HepG2 (cell line): ENCODE measurements at regions not wholly inside any gene's neighbourhood (a gene's known extent, or its start where the extent isn't known, plus 50 kb on each side); places are given as distances from the start of the nearest gene placed in this dataset.

Source experiments
- ARNTL ChIP-seq: sonication (generic); formaldehyde crosslinking; IDR thresholded peaks from 2 replicates; pipeline ENCODE4 v1.4.0; 2020; ENCODE audit warnings: mild to moderate bottlenecking, missing genetic modification reagents
- ASH2L ChIP-seq: fragments of 300-600, 200-600 bp; sonication (generic); IDR thresholded peaks from 2 replicates; pipeline ENCODE4 v1.7.0; 2017; ENCODE audit warnings: low read depth, mild to moderate bottlenecking, moderate library complexity, mixed read lengths, low read length; ENCODE audit not compliant: insufficient read length
- EP300 ChIP-seq, 3 experiments: sonication (generic) in 1 of 3; formaldehyde crosslinking in 1 of 3; IDR thresholded peaks; 2 replicates each; pipeline versions ENCODE4 v1.5.1 to v1.6.1; 2011 to 2020; ENCODE audit warnings: low read depth in 2 of 3, low read length in 2 of 3, borderline replicate concordance in 1 of 3, improper control_type of control experiment in 1 of 3, mild to moderate bottlenecking in 1 of 3, missing genetic modification reagents in 1 of 3, moderate library complexity in 1 of 3
- GABPA ChIP-seq, 2 experiments: IDR thresholded peaks; 2 replicates each; pipeline ENCODE4 v1.6.1; 2011 to 2016; ENCODE audit warnings: low read depth in 2 of 2, low read length in 1 of 2, missing biosample characterization in 1 of 2, missing genetic modification characterization in 1 of 2
- IRF2 ChIP-seq: IDR thresholded peaks from 2 replicates; pipeline ENCODE4 v1.6.1; 2018; ENCODE audit warnings: missing genetic modification reagents, missing compliant biosample characterization
- KDM5A ChIP-seq: fragments of 200-600 bp; sonication (generic); IDR thresholded peaks from 2 replicates; pipeline ENCODE4 v1.7.0; 2018; ENCODE audit warnings: antibody characterized with exemption, mild to moderate bottlenecking, low read length, borderline replicate concordance
- ZBTB4 ChIP-seq: sonication (generic); formaldehyde crosslinking; IDR thresholded peaks from 2 replicates; pipeline ENCODE4 v1.4.0; 2020; ENCODE audit warnings: missing genetic modification reagents, mild to moderate bottlenecking, borderline replicate concordance
- ZNF629 ChIP-seq: sonication (generic); formaldehyde crosslinking; conservative IDR thresholded peaks from 2 replicates; pipeline ENCODE4 v1.5.0; 2020; ENCODE audit warnings: missing genetic modification reagents
- TF ChIP-seq, protein P1 (sequence below): sonication (generic); formaldehyde crosslinking; IDR thresholded peaks from 2 replicates; pipeline ENCODE4 v1.5.0; 2020; ENCODE audit warnings: mild to moderate bottlenecking, missing genetic modification reagents, moderate library complexity
- TF ChIP-seq, protein P2 (sequence below): sonication (generic); formaldehyde crosslinking; IDR thresholded peaks from 2 replicates; pipeline ENCODE4 v1.4.0; 2020; ENCODE audit warnings: low read depth, missing genetic modification reagents
- TF ChIP-seq, protein P3 (sequence below): sonication (generic); formaldehyde crosslinking; IDR thresholded peaks from 2 replicates; pipeline ENCODE4 v1.4.0; 2020; ENCODE audit warnings: missing genetic modification reagents

GRCh38 chr10:43998021-43998809 is 349.5 kb upstream of the ZNF32 start:
- TF ChIP-seq ZNF629 (no peak), GABPA (IDR thresholded peaks at IDR 0.05; ENCODE audit: low read depth, low read length) (no peak), GABPA (CRISPR knock-in tag; IDR thresholded peaks at IDR 0.05; ENCODE audit: low read depth) (no peak), IRF2 (no peak), ZBTB4 (CRISPR knock-in tag) (no peak), ARNTL (CRISPR knock-in tag) (no peak), KDM5A (no peak), EP300 (IDR thresholded peaks at IDR 0.05; ENCODE audit: low read depth in 2 of 2, low read length in 2 of 2) (no peak), EP300 (CRISPR knock-in tag; IDR thresholded peaks at IDR 0.05; ENCODE audit: borderline replicate concordance) (no peak), ASH2L (no peak)
- TF ChIP-seq, protein P1, sequence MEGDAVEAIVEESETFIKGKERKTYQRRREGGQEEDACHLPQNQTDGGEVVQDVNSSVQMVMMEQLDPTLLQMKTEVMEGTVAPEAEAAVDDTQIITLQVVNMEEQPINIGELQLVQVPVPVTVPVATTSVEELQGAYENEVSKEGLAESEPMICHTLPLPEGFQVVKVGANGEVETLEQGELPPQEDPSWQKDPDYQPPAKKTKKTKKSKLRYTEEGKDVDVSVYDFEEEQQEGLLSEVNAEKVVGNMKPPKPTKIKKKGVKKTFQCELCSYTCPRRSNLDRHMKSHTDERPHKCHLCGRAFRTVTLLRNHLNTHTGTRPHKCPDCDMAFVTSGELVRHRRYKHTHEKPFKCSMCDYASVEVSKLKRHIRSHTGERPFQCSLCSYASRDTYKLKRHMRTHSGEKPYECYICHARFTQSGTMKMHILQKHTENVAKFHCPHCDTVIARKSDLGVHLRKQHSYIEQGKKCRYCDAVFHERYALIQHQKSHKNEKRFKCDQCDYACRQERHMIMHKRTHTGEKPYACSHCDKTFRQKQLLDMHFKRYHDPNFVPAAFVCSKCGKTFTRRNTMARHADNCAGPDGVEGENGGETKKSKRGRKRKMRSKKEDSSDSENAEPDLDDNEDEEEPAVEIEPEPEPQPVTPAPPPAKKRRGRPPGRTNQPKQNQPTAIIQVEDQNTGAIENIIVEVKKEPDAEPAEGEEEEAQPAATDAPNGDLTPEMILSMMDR = no peak
- TF ChIP-seq, protein P2, sequence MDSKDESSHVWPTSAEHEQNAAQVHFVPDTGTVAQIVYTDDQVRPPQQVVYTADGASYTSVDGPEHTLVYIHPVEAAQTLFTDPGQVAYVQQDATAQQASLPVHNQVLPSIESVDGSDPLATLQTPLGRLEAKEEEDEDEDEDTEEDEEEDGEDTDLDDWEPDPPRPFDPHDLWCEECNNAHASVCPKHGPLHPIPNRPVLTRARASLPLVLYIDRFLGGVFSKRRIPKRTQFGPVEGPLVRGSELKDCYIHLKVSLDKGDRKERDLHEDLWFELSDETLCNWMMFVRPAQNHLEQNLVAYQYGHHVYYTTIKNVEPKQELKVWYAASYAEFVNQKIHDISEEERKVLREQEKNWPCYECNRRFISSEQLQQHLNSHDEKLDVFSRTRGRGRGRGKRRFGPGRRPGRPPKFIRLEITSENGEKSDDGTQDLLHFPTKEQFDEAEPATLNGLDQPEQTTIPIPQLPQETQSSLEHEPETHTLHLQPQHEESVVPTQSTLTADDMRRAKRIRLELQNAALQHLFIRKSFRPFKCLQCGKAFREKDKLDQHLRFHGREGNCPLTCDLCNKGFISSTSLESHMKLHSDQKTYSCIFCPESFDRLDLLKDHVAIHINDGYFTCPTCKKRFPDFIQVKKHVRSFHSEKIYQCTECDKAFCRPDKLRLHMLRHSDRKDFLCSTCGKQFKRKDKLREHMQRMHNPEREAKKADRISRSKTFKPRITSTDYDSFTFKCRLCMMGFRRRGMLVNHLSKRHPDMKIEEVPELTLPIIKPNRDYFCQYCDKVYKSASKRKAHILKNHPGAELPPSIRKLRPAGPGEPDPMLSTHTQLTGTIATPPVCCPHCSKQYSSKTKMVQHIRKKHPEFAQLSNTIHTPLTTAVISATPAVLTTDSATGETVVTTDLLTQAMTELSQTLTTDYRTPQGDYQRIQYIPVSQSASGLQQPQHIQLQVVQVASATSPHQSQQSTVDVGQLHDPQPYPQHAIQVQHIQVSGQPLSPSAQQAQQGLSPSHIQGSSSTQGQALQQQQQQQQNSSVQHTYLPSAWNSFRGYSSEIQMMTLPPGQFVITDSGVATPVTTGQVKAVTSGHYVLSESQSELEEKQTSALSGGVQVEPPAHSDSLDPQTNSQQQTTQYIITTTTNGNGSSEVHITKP (CRISPR knock-in tag) = no peak
- TF ChIP-seq, protein P3, sequence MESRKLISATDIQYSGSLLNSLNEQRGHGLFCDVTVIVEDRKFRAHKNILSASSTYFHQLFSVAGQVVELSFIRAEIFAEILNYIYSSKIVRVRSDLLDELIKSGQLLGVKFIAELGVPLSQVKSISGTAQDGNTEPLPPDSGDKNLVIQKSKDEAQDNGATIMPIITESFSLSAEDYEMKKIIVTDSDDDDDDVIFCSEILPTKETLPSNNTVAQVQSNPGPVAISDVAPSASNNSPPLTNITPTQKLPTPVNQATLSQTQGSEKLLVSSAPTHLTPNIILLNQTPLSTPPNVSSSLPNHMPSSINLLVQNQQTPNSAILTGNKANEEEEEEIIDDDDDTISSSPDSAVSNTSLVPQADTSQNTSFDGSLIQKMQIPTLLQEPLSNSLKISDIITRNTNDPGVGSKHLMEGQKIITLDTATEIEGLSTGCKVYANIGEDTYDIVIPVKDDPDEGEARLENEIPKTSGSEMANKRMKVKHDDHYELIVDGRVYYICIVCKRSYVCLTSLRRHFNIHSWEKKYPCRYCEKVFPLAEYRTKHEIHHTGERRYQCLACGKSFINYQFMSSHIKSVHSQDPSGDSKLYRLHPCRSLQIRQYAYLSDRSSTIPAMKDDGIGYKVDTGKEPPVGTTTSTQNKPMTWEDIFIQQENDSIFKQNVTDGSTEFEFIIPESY (CRISPR knock-in tag) = no peak
